GM18870 (cell line): ENCODE measurements at regions not wholly inside any gene's neighbourhood (a gene's known extent, or its start where the extent isn't known, plus 50 kb on each side); places are given as distances from the start of the nearest gene placed in this dataset.
A peak's percentile ranks its signal among the peaks of the same experiment; 100 is the strongest.
"Not testable (repeated sequence)": the region's sequence is repeated elsewhere in the genome, so short reads cannot be mapped to it uniquely, and the experiment has no call there.

ENCODE experiments used
- ATAC-seq: cut with Tn5 transposase; IDR thresholded peaks from one replicate; pipeline ENCODE4 v1.9.1; 2021; ENCODE audit warnings: moderate library complexity; ENCODE audit not compliant: unreplicated experiment

GRCh38 chr15:38797506-38797905 lies 232.9 kb upstream of the RASGRP1 start:
- not testable (repeated sequence) for ATAC-seq

- ATAC-seq: not testable (repeated sequence)
These were observed 234.6 kb upstream of the RASGRP1 start for GRCh38 chr15:38799202-38799601.

GRCh38 chr15:38809621-38810020 lies 245.0 kb upstream of the RASGRP1 start:
- ATAC-seq: no peak

- ATAC-seq: no peak
These were observed 246.1 kb upstream of the RASGRP1 start for GRCh38 chr15:38810686-38811085.

- ATAC-seq: not testable (repeated sequence)
These were observed 249.6 kb upstream of the RASGRP1 start for GRCh38 chr15:38814254-38814653.

GRCh38 chr15:38814891-38815290 lies 250.3 kb upstream of the RASGRP1 start:
- ATAC-seq: no peak

GRCh38 chr15:38817427-38818156 lies 253.0 kb upstream of the RASGRP1 start:
- peak; percentile 82 for ATAC-seq

GRCh38 chr15:38818157-38818790 lies 253.7 kb upstream of the RASGRP1 start:
- peak; percentile 21 for ATAC-seq

GRCh38 chr15:38819387-38819950 lies 254.9 kb upstream of the RASGRP1 start:
- no peak for ATAC-seq

- ATAC-seq: no peak
These were observed 258.6 kb upstream of the RASGRP1 start for GRCh38 chr15:38823263-38823662.

GRCh38 chr15:38824719-38825118 lies 260.1 kb upstream of the RASGRP1 start:
- ATAC-seq: no peak

- ATAC-seq: no peak
These were observed 262.3 kb upstream of the RASGRP1 start for GRCh38 chr15:38826880-38827279.

GRCh38 chr15:38828031-38828532 lies 263.5 kb upstream of the RASGRP1 start:
- ATAC-seq: no peak

GRCh38 chr15:38829086-38829485 lies 264.5 kb upstream of the RASGRP1 start:
- ATAC-seq: no peak

GRCh38 chr15:38842226-38842625 lies 277.6 kb upstream of the RASGRP1 start:
- no peak for ATAC-seq

GRCh38 chr15:38843051-38843501 lies 278.5 kb upstream of the RASGRP1 start:
- ATAC-seq: no peak

GRCh38 chr15:38843736-38844590 lies 279.3 kb upstream of the RASGRP1 start:
- ATAC-seq: no peak

- ATAC-seq: no peak
These were observed 280.1 kb upstream of the RASGRP1 start for GRCh38 chr15:38844736-38845135.

GRCh38 chr15:38846346-38846745 lies 281.7 kb upstream of the RASGRP1 start:
- ATAC-seq: no peak

GRCh38 chr15:38847666-38848065 lies 283.1 kb upstream of the RASGRP1 start:
- ATAC-seq: no peak

GRCh38 chr15:38849046-38849445 lies 284.4 kb upstream of the RASGRP1 start:
- ATAC-seq: no peak
